ENCODE measurements at regions not wholly inside any gene's neighbourhood (a gene's known extent, or its start where the extent isn't known, plus 50 kb on each side); places are given as distances from the start of the nearest gene placed in this dataset.
"Not testable (repeated sequence)": the region's sequence is repeated elsewhere in the genome, so short reads cannot be mapped to it uniquely, and the experiment has no call there.

DNA sequence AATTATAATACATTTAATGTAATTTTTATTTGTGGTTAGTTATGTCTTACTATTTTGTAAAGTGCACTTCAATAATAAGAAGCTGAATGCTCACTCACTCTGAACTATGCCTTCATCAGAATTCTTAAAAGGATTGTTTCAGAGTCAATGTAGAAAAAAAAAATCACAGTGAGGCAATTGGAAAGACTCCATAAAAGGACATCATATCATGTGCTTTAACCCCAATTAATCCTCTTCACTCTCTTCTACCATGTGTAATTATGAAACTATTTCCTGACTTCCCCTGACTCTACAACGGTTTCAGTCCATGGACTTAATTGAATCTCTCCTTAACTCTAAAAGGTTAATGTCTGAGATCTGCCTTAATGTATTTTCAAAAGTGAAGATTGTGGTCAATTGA, 250.4 kb upstream of the ALG10 start:
- no peak for DNase-seq (ENCODE audit: low spot score)
- H3K36me3 ChIP-seq (replicated peaks; ENCODE audit: insufficient read depth, low read depth): no peaks in the 10 kb centered on the region

DNA sequence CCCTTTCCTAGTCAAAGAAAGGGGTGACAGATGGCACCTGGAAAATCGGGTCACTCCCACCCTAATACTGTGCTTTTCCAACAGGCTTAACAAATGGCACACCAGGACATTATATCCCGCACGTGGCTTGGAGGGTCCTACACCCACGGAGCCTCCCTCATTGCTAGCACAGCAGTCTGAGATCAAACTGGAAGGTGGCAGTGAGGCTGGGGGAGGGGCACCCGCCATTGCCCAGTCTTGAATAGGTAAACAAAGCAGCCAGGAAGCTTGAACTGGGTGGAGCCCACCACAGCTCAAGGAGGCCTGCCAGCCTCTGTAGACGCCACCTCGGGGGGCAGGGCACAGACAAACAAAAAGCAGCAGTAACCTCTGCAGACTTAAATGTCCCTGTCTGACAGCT, 249.2 kb upstream of the ALG10 start:
- H3K4me1 ChIP-seq (ENCODE audit: insufficient read depth); H3K27ac ChIP-seq; H3K36me3 ChIP-seq (replicated peaks; ENCODE audit: insufficient read depth, low read depth); H3K27me3 ChIP-seq; H3K9me3 ChIP-seq (ENCODE audit: low read depth); H3K79me2 ChIP-seq; DNase-seq (ENCODE audit: low spot score); H2AFZ ChIP-seq; H3K4me2 ChIP-seq; H3K9me2 ChIP-seq (replicated peaks; ENCODE audit: insufficient read depth); H4K20me1 ChIP-seq (ENCODE audit: insufficient read depth, poor library complexity, severe bottlenecking); H3K4me3 ChIP-seq: not testable (repeated sequence)
- 79% methylated on average over 7 of the region's 7 CpGs for WGBS (ENCODE audit: low lambda C conversion rate, missing lambda C conversion rate)

More for the DNA sequence above, 250.4 kb upstream of the ALG10 start:
- Histone ChIP-seq H3K4me2 (no peak overlapping the region), H3K9me3 (ENCODE audit: low read depth) (no peaks in the 10 kb centered on the region), H3K27ac (no peak overlapping the region), H3K27me3 (no peaks in the 10 kb centered on the region), H3K4me3 (no peak overlapping the region), H4K20me1 (ENCODE audit: insufficient read depth, poor library complexity, severe bottlenecking) (no peaks in the 10 kb centered on the region), H3K9me2 (replicated peaks; ENCODE audit: insufficient read depth) (no peaks in the 10 kb centered on the region), H3K79me2 (no peaks in the 10 kb centered on the region), H2AFZ (no peak overlapping the region), H3K4me1 (ENCODE audit: insufficient read depth) (no peaks in the 10 kb centered on the region)
- WGBS (ENCODE audit: low lambda C conversion rate, missing lambda C conversion rate): 63% methylated on average over 1 of the region's 1 CpG
- TF ChIP-seq EZH2 (IDR thresholded peaks at IDR 0.05; ENCODE audit: borderline replicate concordance): no peak
- no peak for TF ChIP-seq EZH2phosphoT487 (IDR thresholded peaks at IDR 0.05; ENCODE audit: low read depth, severe bottlenecking, unreplicated experiment)
- TF ChIP-seq, protein P1, sequence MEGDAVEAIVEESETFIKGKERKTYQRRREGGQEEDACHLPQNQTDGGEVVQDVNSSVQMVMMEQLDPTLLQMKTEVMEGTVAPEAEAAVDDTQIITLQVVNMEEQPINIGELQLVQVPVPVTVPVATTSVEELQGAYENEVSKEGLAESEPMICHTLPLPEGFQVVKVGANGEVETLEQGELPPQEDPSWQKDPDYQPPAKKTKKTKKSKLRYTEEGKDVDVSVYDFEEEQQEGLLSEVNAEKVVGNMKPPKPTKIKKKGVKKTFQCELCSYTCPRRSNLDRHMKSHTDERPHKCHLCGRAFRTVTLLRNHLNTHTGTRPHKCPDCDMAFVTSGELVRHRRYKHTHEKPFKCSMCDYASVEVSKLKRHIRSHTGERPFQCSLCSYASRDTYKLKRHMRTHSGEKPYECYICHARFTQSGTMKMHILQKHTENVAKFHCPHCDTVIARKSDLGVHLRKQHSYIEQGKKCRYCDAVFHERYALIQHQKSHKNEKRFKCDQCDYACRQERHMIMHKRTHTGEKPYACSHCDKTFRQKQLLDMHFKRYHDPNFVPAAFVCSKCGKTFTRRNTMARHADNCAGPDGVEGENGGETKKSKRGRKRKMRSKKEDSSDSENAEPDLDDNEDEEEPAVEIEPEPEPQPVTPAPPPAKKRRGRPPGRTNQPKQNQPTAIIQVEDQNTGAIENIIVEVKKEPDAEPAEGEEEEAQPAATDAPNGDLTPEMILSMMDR (IDR thresholded peaks at IDR 0.05; ENCODE audit: poor library complexity): no peak

DNA sequence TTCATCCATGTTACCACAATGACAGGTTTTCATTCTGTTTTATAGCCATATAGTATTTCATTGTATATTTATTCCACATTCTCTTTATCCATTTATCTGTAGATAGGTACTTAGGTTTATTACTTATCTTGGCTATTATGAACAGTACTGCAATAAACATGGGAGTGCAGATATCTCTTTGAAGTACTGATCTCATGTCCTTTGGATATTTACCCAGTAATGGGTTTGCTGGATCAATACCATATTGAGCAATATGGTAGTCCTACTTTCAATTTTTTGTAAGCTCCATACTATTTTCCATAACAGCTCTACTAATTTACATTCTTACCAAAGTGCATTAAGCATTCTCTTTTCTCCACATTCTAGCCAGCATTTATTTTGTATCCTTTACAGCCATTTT, 235.8 kb upstream of the ALG10 start:
- no peak for DNase-seq (ENCODE audit: low spot score)
- TF ChIP-seq, protein P1 (IDR thresholded peaks at IDR 0.05; ENCODE audit: poor library complexity): no peak
- TF ChIP-seq EZH2 (IDR thresholded peaks at IDR 0.05; ENCODE audit: borderline replicate concordance) (no peak), EZH2phosphoT487 (IDR thresholded peaks at IDR 0.05; ENCODE audit: low read depth, severe bottlenecking, unreplicated experiment) (no peak)
- Histone ChIP-seq H3K79me2 (no peaks in the 10 kb centered on the region), H3K27me3 (no peaks in the 10 kb centered on the region), H3K4me3 (no peak overlapping the region), H2AFZ (no peak overlapping the region), H3K27ac (no peak overlapping the region), H3K9me3 (ENCODE audit: low read depth) (no peaks in the 10 kb centered on the region), H3K9me2 (replicated peaks; ENCODE audit: insufficient read depth) (no peaks in the 10 kb centered on the region), H3K4me1 (ENCODE audit: insufficient read depth) (no peaks in the 10 kb centered on the region), H3K36me3 (replicated peaks; ENCODE audit: insufficient read depth, low read depth) (no peaks in the 10 kb centered on the region), H3K4me2 (no peak overlapping the region), H4K20me1 (ENCODE audit: insufficient read depth, poor library complexity, severe bottlenecking) (no peaks in the 10 kb centered on the region)

DNA sequence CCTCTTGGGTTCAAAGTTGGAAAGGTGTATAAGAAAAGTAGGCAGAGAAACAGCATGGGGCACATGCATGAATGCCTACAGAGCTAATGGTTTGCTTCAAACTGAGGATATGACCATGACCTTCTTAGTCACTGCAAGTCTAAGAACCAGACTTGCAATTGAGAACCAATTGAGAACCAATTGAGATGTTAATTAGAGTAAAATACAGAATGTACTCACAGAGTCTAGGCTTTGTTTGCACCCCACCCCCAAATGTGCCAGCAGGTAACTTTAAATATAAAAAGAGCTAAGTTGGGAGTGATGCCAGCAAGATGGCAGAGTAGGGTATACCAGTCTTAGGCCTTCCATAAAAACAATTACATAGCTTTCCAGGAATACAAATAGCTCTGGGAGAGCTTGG, 227.3 kb upstream of the ALG10 start:
- H3K27me3 ChIP-seq: no peaks in the 10 kb centered on the region
- no peaks in the 10 kb centered on the region for H3K4me1 ChIP-seq (ENCODE audit: insufficient read depth)
- H3K4me3 ChIP-seq: no peak overlapping the region
- DNase-seq (ENCODE audit: low spot score): no peak
- TF ChIP-seq, protein P1 (IDR thresholded peaks at IDR 0.05; ENCODE audit: poor library complexity): no peak
- TF ChIP-seq EZH2phosphoT487 (IDR thresholded peaks at IDR 0.05; ENCODE audit: low read depth, severe bottlenecking, unreplicated experiment): no peak
- TF ChIP-seq EZH2 (IDR thresholded peaks at IDR 0.05; ENCODE audit: borderline replicate concordance): no peak
- no peaks in the 10 kb centered on the region for H4K20me1 ChIP-seq (ENCODE audit: insufficient read depth, poor library complexity, severe bottlenecking)
- H3K27ac ChIP-seq: no peak overlapping the region
- no peak overlapping the region for H3K4me2 ChIP-seq
- no peaks in the 10 kb centered on the region for H3K79me2 ChIP-seq
- H3K9me3 ChIP-seq (ENCODE audit: low read depth): no peaks in the 10 kb centered on the region
- no peak overlapping the region for H2AFZ ChIP-seq
- H3K36me3 ChIP-seq (replicated peaks; ENCODE audit: insufficient read depth, low read depth): no peaks in the 10 kb centered on the region
- H3K9me2 ChIP-seq (replicated peaks; ENCODE audit: insufficient read depth): no peaks in the 10 kb centered on the region
